ENCODE measurements at regions not wholly inside any gene's neighbourhood (a gene's known extent, or its start where the extent isn't known, plus 50 kb on each side); places are given as distances from the start of the nearest gene placed in this dataset.
A peak's percentile ranks its signal among the peaks of the same experiment; 100 is the strongest.

GRCh38 chr2:65686928-65687521, 254.6 kb upstream of the SPRED2 start:
- no peaks in the 10 kb centered on the region for H3K27me3 Mint-ChIP-seq (ENCODE audit: low read depth)
- peak; percentile 4 for TF ChIP-seq CTCF (conservative IDR thresholded peaks at IDR 0.05)
- no peak overlapping the region for H3K4me3 Mint-ChIP-seq
- H3K36me3 Mint-ChIP-seq (ENCODE audit: low read depth) = no peaks in the 10 kb centered on the region
- no peaks in the 10 kb centered on the region for H3K9me3 Mint-ChIP-seq
- DNase-seq (ENCODE audit: low read depth, low spot score) = no peak
- no peak overlapping the region for H3K27ac Mint-ChIP-seq (ENCODE audit: unreplicated experiment)
- no peaks in the 10 kb centered on the region for H3K4me1 Mint-ChIP-seq

GRCh38 chr2:65681503-65681902, 249.1 kb upstream of the SPRED2 start:
- H3K36me3 Mint-ChIP-seq (ENCODE audit: low read depth) = peaks cover 2% of the 10 kb centered on the region
- H3K4me3 Mint-ChIP-seq = no peak overlapping the region

GRCh38 chr2:65678779-65679391, 246.5 kb upstream of the SPRED2 start:
- Mint-ChIP-seq H3K9me3 (no peaks in the 10 kb centered on the region), H3K4me3 (no peak overlapping the region), H3K36me3 (ENCODE audit: low read depth) (peaks cover 2% of the 10 kb centered on the region), H3K4me1 (no peaks in the 10 kb centered on the region), H3K27me3 (ENCODE audit: low read depth) (no peaks in the 10 kb centered on the region), H3K27ac (ENCODE audit: unreplicated experiment) (no peak overlapping the region)
- DNase-seq (ENCODE audit: low read depth, low spot score) = no peak
- TF ChIP-seq CTCF (conservative IDR thresholded peaks at IDR 0.05) = no peak

More at GRCh38 chr2:65681503-65681902, 249.1 kb upstream of the SPRED2 start:
- Mint-ChIP-seq H3K9me3 (no peaks in the 10 kb centered on the region), H3K4me1 (no peaks in the 10 kb centered on the region), H3K27me3 (ENCODE audit: low read depth) (no peaks in the 10 kb centered on the region), H3K27ac (ENCODE audit: unreplicated experiment) (no peak overlapping the region)
- no peak for TF ChIP-seq CTCF (conservative IDR thresholded peaks at IDR 0.05)
- no peak for DNase-seq (ENCODE audit: low read depth, low spot score)

GRCh38 chr2:65675350-65675749, 243.0 kb upstream of the SPRED2 start:
- Mint-ChIP-seq H3K4me3 (no peak overlapping the region), H3K27ac (ENCODE audit: unreplicated experiment) (no peak overlapping the region), H3K4me1 (no peaks in the 10 kb centered on the region), H3K9me3 (no peaks in the 10 kb centered on the region), H3K36me3 (ENCODE audit: low read depth) (peaks cover 5% of the 10 kb centered on the region), H3K27me3 (ENCODE audit: low read depth) (peaks cover 2% of the 10 kb centered on the region)
- no peak for DNase-seq (ENCODE audit: low read depth, low spot score)
- TF ChIP-seq CTCF (conservative IDR thresholded peaks at IDR 0.05) = no peak

- no peak for TF ChIP-seq CTCF (conservative IDR thresholded peaks at IDR 0.05)
- peaks cover 2% of the 10 kb centered on the region for H3K27me3 Mint-ChIP-seq (ENCODE audit: low read depth)
- no peak for DNase-seq (ENCODE audit: low read depth, low spot score)
- H3K4me1 Mint-ChIP-seq = no peaks in the 10 kb centered on the region
- no peak overlapping the region for H3K4me3 Mint-ChIP-seq
- H3K27ac Mint-ChIP-seq (ENCODE audit: unreplicated experiment) = no peak overlapping the region
- peaks cover 15% of the 10 kb centered on the region for H3K9me3 Mint-ChIP-seq
- peaks cover 3% of the 10 kb centered on the region for H3K36me3 Mint-ChIP-seq (ENCODE audit: low read depth)
Observed at GRCh38 chr2:65671670-65672242, 239.4 kb upstream of the SPRED2 start.

Data from neural crest cell (in vitro differentiated cells).